Body of pancreas (tissue), 4 donors: ENCODE measurements at regions not wholly inside any gene's neighbourhood (a gene's known extent, or its start where the extent isn't known, plus 50 kb on each side); places are given as distances from the start of the nearest gene placed in this dataset.

Experiments used
- ATAC-seq: fragments of 150-250 bp; one replicate; pipeline ENCODE4 v1.9.1; 2016
- DNase-seq, 4 donors: peaks; one replicate each; pipeline ENCODE4 v3.0.0-alpha.2; 2019
- H3K27ac ChIP-seq, 4 donors: fragments of 200-600 bp; sonication (generic); 1 replicate in 3 of 4; 2 replicates in 1 of 4; pipeline versions ENCODE4 v1.5.1 to v1.6.1; 2016 to 2019; ENCODE audit warnings: mild to moderate bottlenecking in 1 of 4, mixed read lengths in 1 of 4, moderate library complexity in 1 of 4
- H3K27me3 ChIP-seq, 2 donors: fragments of 200-600 bp; sonication (generic); one replicate each; pipeline ENCODE4 v1.6.0; 2016; ENCODE audit warnings: mild to moderate bottlenecking in 1 of 2
- H3K36me3 ChIP-seq, 2 donors: fragments of 200-600 bp; sonication (generic); replicated peaks in 1 of 2; 2 replicates each; pipeline ENCODE4 v1.5.1; 2016; ENCODE audit warnings: low read depth in 2 of 2; ENCODE audit not compliant: insufficient read depth in 1 of 2
- H3K4me1 ChIP-seq: fragments of 200-600 bp; sonication (generic); one replicate; pipeline ENCODE4 v1.6.0; 2016
- H3K4me3 ChIP-seq, 2 donors: fragments of 200-600 bp; sonication (generic); 1 replicate in 1 of 2; 2 replicates in 1 of 2; pipeline ENCODE4 v1.5.1; 2016 to 2019
- H3K9me3 ChIP-seq, 3 donors: fragments of 200-600 bp; sonication (generic); 1 replicate in 2 of 3; 2 replicates in 1 of 3; pipeline ENCODE4 v1.5.1; 2016
- POLR2A ChIP-seq, 3 donors: fragments of 450-650 bp; IDR thresholded peaks; one replicate each; pipeline ENCODE4 v1.6.1; 2016; ENCODE audit warnings: antibody characterized with exemption in 3 of 3, mild to moderate bottlenecking in 2 of 3
- WGBS, 2 donors: methylation state at CpG; one replicate each; pipeline ENCODE4 v1.1.5; 2017; 5-methylcytosine and 5-hydroxymethylcytosine counted together
- intact Hi-C: fragments of 100-400 bp; cut with DNase I; formaldehyde crosslinking; loops from one replicate; pipeline ENCODE4 v1.15.1; 2023
- TF ChIP-seq, protein P1 (sequence below), 7 experiments: fragments of 450-650 bp in 4 of 7; fragments of 200-600 bp in 3 of 7; sonication (generic) in 3 of 7; IDR thresholded peaks; one replicate each; pipeline ENCODE4 v1.5.1; 2016 to 2019; ENCODE audit warnings: antibody characterized with exemption in 7 of 7

DNA sequence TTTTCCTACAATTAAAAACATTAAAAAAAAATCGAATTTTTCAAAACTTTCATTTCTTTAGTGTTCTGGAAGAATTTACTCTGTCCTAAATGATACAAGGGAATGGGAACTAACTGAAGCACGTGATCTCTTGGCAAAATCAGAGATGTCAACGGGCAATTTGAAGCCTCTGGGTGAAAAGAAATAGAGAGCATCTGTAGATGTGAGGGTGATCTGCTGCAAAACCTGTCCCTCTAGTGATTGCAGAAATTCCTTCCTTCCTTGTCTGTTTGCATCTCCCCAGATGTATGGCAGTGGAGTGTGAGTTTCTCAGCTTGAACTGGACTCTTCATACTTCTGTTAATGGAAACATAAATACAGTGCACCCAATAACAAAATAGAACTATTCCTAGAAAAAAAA, 100.5 kb upstream of the S1PR1 start:
- TF ChIP-seq, protein P1, sequence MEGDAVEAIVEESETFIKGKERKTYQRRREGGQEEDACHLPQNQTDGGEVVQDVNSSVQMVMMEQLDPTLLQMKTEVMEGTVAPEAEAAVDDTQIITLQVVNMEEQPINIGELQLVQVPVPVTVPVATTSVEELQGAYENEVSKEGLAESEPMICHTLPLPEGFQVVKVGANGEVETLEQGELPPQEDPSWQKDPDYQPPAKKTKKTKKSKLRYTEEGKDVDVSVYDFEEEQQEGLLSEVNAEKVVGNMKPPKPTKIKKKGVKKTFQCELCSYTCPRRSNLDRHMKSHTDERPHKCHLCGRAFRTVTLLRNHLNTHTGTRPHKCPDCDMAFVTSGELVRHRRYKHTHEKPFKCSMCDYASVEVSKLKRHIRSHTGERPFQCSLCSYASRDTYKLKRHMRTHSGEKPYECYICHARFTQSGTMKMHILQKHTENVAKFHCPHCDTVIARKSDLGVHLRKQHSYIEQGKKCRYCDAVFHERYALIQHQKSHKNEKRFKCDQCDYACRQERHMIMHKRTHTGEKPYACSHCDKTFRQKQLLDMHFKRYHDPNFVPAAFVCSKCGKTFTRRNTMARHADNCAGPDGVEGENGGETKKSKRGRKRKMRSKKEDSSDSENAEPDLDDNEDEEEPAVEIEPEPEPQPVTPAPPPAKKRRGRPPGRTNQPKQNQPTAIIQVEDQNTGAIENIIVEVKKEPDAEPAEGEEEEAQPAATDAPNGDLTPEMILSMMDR (IDR thresholded peaks at IDR 0.05) = no peak
- TF ChIP-seq POLR2A (IDR thresholded peaks at IDR 0.05) = no peak
- no peaks in the 10 kb centered on the region for H3K27me3 ChIP-seq
- ATAC-seq = no peak

DNA sequence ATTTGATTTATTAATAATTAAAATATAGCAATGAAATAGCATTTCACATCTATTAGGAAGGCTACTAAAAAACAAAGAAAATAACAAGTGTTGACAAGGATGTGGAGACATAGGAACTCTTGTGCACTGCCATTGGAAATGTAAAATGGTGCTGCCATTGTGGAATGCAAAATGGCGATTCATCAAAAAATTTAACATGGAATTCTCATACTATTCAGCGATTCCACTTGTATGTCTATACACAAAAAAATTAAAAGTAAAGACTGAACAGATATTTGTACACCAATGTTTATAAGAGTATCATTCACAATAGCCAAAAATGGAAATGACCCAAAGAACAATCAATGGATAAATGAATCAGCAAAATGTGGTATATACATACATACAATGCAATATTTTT, 101.3 kb upstream of the S1PR1 start:
- 90 to 94% methylated on average over 2 of the region's 2 CpGs for WGBS, 2 donors
- Histone ChIP-seq H3K4me3 (no peak overlapping the region), H3K9me3 (no peaks in the 10 kb centered on the region), H3K36me3 (no peaks in the 10 kb centered on the region), H3K27me3 (no peaks in the 10 kb centered on the region), H3K4me1 (no peaks in the 10 kb centered on the region), H3K27ac (no peak overlapping the region)
- no peak for TF ChIP-seq POLR2A (IDR thresholded peaks at IDR 0.05)
- TF ChIP-seq, protein P1 (IDR thresholded peaks at IDR 0.05) = no peak
- intact Hi-C loops = no loop called here
- no peak for ATAC-seq
- DNase-seq = no peak

More for the DNA sequence above, 100.5 kb upstream of the S1PR1 start:
- Histone ChIP-seq H3K9me3 (no peaks in the 10 kb centered on the region), H3K36me3 (no peaks in the 10 kb centered on the region), H3K4me3 (no peak overlapping the region), H3K4me1 (no peaks in the 10 kb centered on the region), H3K27ac (no peak overlapping the region)
- WGBS, 2 donors = 35 to 48% methylated on average over 3 of the region's 3 CpGs
- intact Hi-C loops = no loop called here
- DNase-seq = no peak

DNA sequence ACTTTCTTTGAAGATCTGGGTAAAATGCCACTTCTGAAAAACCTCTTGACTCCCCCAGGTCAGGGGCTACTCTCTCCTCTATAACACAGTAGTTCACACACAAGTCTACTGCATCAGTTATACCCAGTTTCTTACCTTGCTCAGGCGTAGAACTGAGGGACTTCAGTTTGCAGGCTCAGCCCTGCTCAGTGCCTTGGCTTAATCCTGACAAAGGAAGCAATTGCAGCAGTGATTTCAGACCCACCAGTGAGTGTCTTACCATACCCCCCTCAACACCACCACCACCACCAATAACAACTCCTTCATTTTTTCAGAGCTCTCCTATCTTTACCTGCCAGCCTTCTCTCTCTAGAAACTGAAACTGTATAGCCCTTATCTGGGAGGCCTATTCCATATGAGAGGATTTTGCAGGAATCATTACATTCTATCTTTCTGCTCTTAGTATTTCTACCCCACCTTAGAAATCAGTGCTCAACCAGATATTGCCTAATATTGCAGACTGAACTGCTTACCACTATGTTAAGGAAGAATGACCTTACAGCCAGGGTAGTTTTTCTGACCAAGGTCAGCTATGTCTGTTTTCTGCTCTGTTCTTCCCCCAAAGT, 105.5 kb upstream of the S1PR1 start:
- H3K9me3 ChIP-seq = no peaks in the 10 kb centered on the region
- no peaks in the 10 kb centered on the region for H3K27me3 ChIP-seq
- 85 to 100% methylated on average over 1 of the region's 1 CpG for WGBS, 2 donors
- TF ChIP-seq, protein P1 (IDR thresholded peaks at IDR 0.05) = no peak
- TF ChIP-seq POLR2A (IDR thresholded peaks at IDR 0.05) = no peak
- no peak for ATAC-seq
- intact Hi-C loops = no loop called here
- H3K27ac ChIP-seq = no peak overlapping the region
- no peak overlapping the region for H3K4me3 ChIP-seq
- no peaks in the 10 kb centered on the region for H3K4me1 ChIP-seq
- no peak for DNase-seq
- H3K36me3 ChIP-seq = no peaks in the 10 kb centered on the region

DNA sequence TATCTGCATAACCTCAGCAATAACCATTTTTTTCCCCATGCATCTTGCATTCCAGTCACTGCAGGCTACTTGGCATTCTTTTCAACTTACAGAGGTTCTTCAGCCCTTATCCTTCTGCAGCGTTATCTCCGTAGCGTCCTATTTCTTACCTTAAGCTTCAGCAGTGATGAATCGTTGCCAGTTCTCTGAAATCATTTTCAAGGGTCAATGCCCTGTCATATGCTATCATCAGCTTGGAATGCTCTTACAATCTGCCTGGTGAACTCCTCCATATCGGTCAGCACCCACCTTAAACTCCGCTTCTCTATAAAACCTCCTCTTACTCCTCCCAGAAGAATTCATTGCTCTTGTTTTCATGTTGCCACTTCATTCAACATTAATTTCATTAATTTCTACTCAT, 105.1 kb upstream of the DPH5 start:
- intact Hi-C loops = no loop called here
- H3K9me3 ChIP-seq = no peaks in the 10 kb centered on the region
- no peak overlapping the region for H3K4me3 ChIP-seq
- ATAC-seq (no peak), DNase-seq (no peak)
- H3K27me3 ChIP-seq = no peaks in the 10 kb centered on the region
- 60 to 69% methylated on average over 6 of the region's 6 CpGs for WGBS, 2 donors
- no peaks in the 10 kb centered on the region for H3K36me3 ChIP-seq
- no peak overlapping the region for H3K27ac ChIP-seq
- no peaks in the 10 kb centered on the region for H3K4me1 ChIP-seq
- TF ChIP-seq, protein P1 (IDR thresholded peaks at IDR 0.05) = no peak
- no peak for TF ChIP-seq POLR2A (IDR thresholded peaks at IDR 0.05)

DNA sequence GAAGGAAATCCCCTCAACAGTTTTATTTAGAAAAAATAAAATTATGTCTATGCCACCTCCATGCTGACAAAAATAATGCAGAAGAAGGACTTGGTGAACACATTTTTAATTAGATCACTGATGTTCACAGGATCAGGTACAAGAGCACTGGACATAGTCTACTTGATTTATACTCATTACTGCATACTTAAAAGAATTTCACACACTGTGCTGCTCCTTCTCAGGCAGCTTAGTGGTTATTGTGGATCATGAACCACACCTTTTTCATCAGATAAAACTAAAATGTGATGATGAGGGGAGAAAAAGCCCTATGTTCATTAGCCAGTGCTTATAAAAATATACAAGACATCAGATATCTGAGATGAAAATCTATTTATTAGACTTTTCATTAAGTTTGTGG, 103.3 kb upstream of the DPH5 start:
- Histone ChIP-seq H3K4me1 (no peaks in the 10 kb centered on the region), H3K9me3 (no peaks in the 10 kb centered on the region), H3K36me3 (no peaks in the 10 kb centered on the region), H3K4me3 (no peak overlapping the region), H3K27me3 (no peaks in the 10 kb centered on the region), H3K27ac (no peak overlapping the region)
- no peak for ATAC-seq
- no peak for DNase-seq
- intact Hi-C loops = no loop called here
- TF ChIP-seq POLR2A (IDR thresholded peaks at IDR 0.05) = no peak
- TF ChIP-seq, protein P1 (IDR thresholded peaks at IDR 0.05) = no peak
